ENCODE measurements at regions not wholly inside any gene's neighbourhood (a gene's known extent, or its start where the extent isn't known, plus 50 kb on each side); places are given as distances from the start of the nearest gene placed in this dataset.

DNA sequence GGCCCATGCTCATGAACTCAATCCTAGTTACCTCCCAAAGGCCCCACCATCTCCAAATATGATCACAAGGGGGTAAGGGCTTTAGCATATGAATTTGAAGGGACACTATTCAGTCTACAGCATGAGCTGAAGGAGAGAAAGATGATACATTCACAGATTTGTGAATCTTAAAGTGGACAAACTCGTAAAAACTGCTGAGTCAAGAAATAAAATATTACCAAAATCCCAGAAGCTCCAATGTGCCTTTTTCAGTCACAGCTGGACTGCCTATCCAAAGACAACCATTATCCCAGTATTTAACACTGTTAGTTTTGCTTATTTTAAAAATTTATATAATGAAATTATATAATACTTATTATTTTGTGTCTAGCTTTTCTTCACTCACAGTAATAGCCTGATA is 109.0 kb downstream of the CXXC4 start:
- no peaks in the 10 kb centered on the region for H3K27me3 Mint-ChIP-seq (ENCODE audit: insufficient read depth, low read depth, poor library complexity)
- no peaks in the 10 kb centered on the region for H4K20me1 ChIP-seq (replicated peaks; ENCODE audit: insufficient read depth)
- H3K79me2 ChIP-seq (replicated peaks; ENCODE audit: insufficient read depth): no peaks in the 10 kb centered on the region
- TF ChIP-seq, protein P1, sequence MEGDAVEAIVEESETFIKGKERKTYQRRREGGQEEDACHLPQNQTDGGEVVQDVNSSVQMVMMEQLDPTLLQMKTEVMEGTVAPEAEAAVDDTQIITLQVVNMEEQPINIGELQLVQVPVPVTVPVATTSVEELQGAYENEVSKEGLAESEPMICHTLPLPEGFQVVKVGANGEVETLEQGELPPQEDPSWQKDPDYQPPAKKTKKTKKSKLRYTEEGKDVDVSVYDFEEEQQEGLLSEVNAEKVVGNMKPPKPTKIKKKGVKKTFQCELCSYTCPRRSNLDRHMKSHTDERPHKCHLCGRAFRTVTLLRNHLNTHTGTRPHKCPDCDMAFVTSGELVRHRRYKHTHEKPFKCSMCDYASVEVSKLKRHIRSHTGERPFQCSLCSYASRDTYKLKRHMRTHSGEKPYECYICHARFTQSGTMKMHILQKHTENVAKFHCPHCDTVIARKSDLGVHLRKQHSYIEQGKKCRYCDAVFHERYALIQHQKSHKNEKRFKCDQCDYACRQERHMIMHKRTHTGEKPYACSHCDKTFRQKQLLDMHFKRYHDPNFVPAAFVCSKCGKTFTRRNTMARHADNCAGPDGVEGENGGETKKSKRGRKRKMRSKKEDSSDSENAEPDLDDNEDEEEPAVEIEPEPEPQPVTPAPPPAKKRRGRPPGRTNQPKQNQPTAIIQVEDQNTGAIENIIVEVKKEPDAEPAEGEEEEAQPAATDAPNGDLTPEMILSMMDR (conservative IDR thresholded peaks at IDR 0.05; ENCODE audit: low read depth in 2 of 2): no peak
- TF ChIP-seq EZH2phosphoT487 (IDR thresholded peaks at IDR 0.05; ENCODE audit: unreplicated experiment): no peak
- TF ChIP-seq, protein P2, sequence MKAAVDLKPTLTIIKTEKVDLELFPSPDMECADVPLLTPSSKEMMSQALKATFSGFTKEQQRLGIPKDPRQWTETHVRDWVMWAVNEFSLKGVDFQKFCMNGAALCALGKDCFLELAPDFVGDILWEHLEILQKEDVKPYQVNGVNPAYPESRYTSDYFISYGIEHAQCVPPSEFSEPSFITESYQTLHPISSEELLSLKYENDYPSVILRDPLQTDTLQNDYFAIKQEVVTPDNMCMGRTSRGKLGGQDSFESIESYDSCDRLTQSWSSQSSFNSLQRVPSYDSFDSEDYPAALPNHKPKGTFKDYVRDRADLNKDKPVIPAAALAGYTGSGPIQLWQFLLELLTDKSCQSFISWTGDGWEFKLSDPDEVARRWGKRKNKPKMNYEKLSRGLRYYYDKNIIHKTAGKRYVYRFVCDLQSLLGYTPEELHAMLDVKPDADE (IDR thresholded peaks at IDR 0.05): no peak
- no peak for TF ChIP-seq STAT1 (IDR thresholded peaks at IDR 0.05; ENCODE audit: unreplicated experiment)
- no peak for TF ChIP-seq NANOG (IDR thresholded peaks at IDR 0.05; ENCODE audit: borderline replicate concordance)
- TF ChIP-seq CREB1 (CRISPR knock-in tag; IDR thresholded peaks at IDR 0.05; ENCODE audit: low read depth): no peak
- TF ChIP-seq EZH2 (IDR thresholded peaks at IDR 0.05; ENCODE audit: low read depth, unreplicated experiment): no peak
- H3F3A ChIP-seq (replicated peaks; ENCODE audit: low read depth): no peaks in the 10 kb centered on the region
- H3K27ac ChIP-seq (ENCODE audit: low read depth): no peak overlapping the region
- no peak for DNase-seq (ENCODE audit: low spot score)
- ATAC-seq: no peak
- no peak overlapping the region for H3K4me3 ChIP-seq
- no peak overlapping the region for H3K4me2 ChIP-seq
- H3K27me3 ChIP-seq (ENCODE audit: insufficient read depth): no peaks in the 10 kb centered on the region
- H3K27ac Mint-ChIP-seq: no peak overlapping the region
- no peak overlapping the region for H3K4me3 Mint-ChIP-seq
- no peaks in the 10 kb centered on the region for H3K4me1 Mint-ChIP-seq
- H3K4me1 ChIP-seq (ENCODE audit: insufficient read depth): no peaks in the 10 kb centered on the region
- H3K9me3 Mint-ChIP-seq: no peaks in the 10 kb centered on the region
- H3K9me2 ChIP-seq (ENCODE audit: insufficient read depth): no peaks in the 10 kb centered on the region
- H2AFZ ChIP-seq: no peak overlapping the region
- H3K36me3 Mint-ChIP-seq (ENCODE audit: low read depth): no peaks in the 10 kb centered on the region
- no peaks in the 10 kb centered on the region for H3K36me3 ChIP-seq (ENCODE audit: insufficient read depth)

DNA sequence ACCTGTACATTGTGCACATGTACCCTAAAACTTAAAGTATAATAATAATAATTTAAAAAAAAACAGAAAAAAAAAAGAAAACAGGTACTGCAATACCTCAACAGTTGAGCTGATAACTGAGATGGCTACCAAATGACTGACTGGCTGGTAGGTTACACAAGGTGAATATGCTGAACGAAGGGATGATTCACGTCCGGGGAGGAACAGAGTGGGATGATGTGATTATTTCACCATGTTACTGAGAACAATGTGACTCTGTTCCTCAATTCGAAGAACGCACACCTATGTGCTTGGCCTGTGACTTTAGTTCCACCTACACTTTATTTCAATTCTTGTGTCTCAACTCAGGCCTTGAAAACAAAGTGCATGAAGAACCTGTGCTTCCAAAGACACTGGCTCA is 111.7 kb downstream of the CXXC4 start:
- no peaks in the 10 kb centered on the region for H3K27me3 ChIP-seq (ENCODE audit: insufficient read depth)
- no peak overlapping the region for H3K4me3 Mint-ChIP-seq
- no peaks in the 10 kb centered on the region for H3K9me2 ChIP-seq (ENCODE audit: insufficient read depth)
- no peak overlapping the region for H3K27ac ChIP-seq (ENCODE audit: low read depth)
- H3K4me2 ChIP-seq: no peak overlapping the region
- H2AFZ ChIP-seq: peak overlapping the region; percentile 93; the same call in 1 of the 2 replicates
- H3K4me1 Mint-ChIP-seq: no peaks in the 10 kb centered on the region
- no peaks in the 10 kb centered on the region for H4K20me1 ChIP-seq (replicated peaks; ENCODE audit: insufficient read depth)
- H3F3A ChIP-seq (replicated peaks; ENCODE audit: low read depth): no peaks in the 10 kb centered on the region
- no peaks in the 10 kb centered on the region for H3K36me3 Mint-ChIP-seq (ENCODE audit: low read depth)
- H3K4me3 ChIP-seq: no peak overlapping the region
- H3K27me3 Mint-ChIP-seq (ENCODE audit: insufficient read depth, low read depth, poor library complexity): no peaks in the 10 kb centered on the region
- H3K27ac Mint-ChIP-seq: no peak overlapping the region; the same call in 1 of the 2 replicates
- ATAC-seq (no peak), DNase-seq (ENCODE audit: low spot score) (no peak)
- no peaks in the 10 kb centered on the region for H3K79me2 ChIP-seq (replicated peaks; ENCODE audit: insufficient read depth)
- no peaks in the 10 kb centered on the region for H3K9me3 Mint-ChIP-seq
- H3K4me1 ChIP-seq (ENCODE audit: insufficient read depth): no peaks in the 10 kb centered on the region
- H3K36me3 ChIP-seq (ENCODE audit: insufficient read depth): no peaks in the 10 kb centered on the region
- TF ChIP-seq, protein P1 (conservative IDR thresholded peaks at IDR 0.05; ENCODE audit: low read depth in 2 of 2): no peak
- TF ChIP-seq EZH2 (IDR thresholded peaks at IDR 0.05; ENCODE audit: low read depth, unreplicated experiment) (no peak), JUNB (IDR thresholded peaks at IDR 0.05; ENCODE audit: unreplicated experiment) (no peak), CREB1 (CRISPR knock-in tag; IDR thresholded peaks at IDR 0.05; ENCODE audit: low read depth) (no peak)
- TF ChIP-seq, protein P3, sequence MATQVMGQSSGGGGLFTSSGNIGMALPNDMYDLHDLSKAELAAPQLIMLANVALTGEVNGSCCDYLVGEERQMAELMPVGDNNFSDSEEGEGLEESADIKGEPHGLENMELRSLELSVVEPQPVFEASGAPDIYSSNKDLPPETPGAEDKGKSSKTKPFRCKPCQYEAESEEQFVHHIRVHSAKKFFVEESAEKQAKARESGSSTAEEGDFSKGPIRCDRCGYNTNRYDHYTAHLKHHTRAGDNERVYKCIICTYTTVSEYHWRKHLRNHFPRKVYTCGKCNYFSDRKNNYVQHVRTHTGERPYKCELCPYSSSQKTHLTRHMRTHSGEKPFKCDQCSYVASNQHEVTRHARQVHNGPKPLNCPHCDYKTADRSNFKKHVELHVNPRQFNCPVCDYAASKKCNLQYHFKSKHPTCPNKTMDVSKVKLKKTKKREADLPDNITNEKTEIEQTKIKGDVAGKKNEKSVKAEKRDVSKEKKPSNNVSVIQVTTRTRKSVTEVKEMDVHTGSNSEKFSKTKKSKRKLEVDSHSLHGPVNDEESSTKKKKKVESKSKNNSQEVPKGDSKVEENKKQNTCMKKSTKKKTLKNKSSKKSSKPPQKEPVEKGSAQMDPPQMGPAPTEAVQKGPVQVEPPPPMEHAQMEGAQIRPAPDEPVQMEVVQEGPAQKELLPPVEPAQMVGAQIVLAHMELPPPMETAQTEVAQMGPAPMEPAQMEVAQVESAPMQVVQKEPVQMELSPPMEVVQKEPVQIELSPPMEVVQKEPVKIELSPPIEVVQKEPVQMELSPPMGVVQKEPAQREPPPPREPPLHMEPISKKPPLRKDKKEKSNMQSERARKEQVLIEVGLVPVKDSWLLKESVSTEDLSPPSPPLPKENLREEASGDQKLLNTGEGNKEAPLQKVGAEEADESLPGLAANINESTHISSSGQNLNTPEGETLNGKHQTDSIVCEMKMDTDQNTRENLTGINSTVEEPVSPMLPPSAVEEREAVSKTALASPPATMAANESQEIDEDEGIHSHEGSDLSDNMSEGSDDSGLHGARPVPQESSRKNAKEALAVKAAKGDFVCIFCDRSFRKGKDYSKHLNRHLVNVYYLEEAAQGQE (IDR thresholded peaks at IDR 0.05; ENCODE audit: unreplicated experiment): no peak

Data from GM23338 (cell line).